Coronary artery (tissue), 2 donors: ENCODE measurements at regions not wholly inside any gene's neighbourhood (a gene's known extent, or its start where the extent isn't known, plus 50 kb on each side); places are given as distances from the start of the nearest gene placed in this dataset.

ENCODE experiments used
- DNase-seq: peaks from one replicate; pipeline ENCODE4 v3.0.0-alpha.2; 2017; ENCODE audit warnings: low spot score
- H3K27ac ChIP-seq, 2 donors: fragments of 200-600 bp; sonication (generic); one replicate each; pipeline ENCODE4 v1.5.1; 2016 to 2019
- H3K4me3 ChIP-seq: fragments of 200-600 bp; sonication (generic); 2 replicates; pipeline ENCODE4 v1.5.1; 2016; ENCODE audit warnings: mild to moderate bottlenecking, moderate library complexity
- CTCF ChIP-seq: fragments of 200-600 bp; sonication (generic); IDR thresholded peaks from one replicate; pipeline ENCODE4 v1.5.1; 2019; ENCODE audit warnings: antibody characterized with exemption

- no peak overlapping the region for H3K27ac ChIP-seq
- H3K4me3 ChIP-seq = no peak overlapping the region
- no peak for TF ChIP-seq CTCF
- DNase-seq = no peak
Observed at GRCh38 chr4:11218692-11219091, 210.0 kb downstream of the HS3ST1 start.

- Histone ChIP-seq H3K27ac (no peak overlapping the region), H3K4me3 (no peak overlapping the region)
- no peak for TF ChIP-seq CTCF
- no peak for DNase-seq
Observed at GRCh38 chr4:11216520-11216919, 212.2 kb downstream of the HS3ST1 start.

GRCh38 chr4:11214281-11214680, 214.4 kb downstream of the HS3ST1 start:
- Histone ChIP-seq H3K27ac (no peak overlapping the region), H3K4me3 (no peak overlapping the region)
- no peak for TF ChIP-seq CTCF
- no peak for DNase-seq

GRCh38 chr4:11209826-11210225, 218.9 kb downstream of the HS3ST1 start:
- Histone ChIP-seq H3K27ac (no peak overlapping the region), H3K4me3 (no peak overlapping the region)
- TF ChIP-seq CTCF = no peak
- no peak for DNase-seq

GRCh38 chr4:11201256-11201655, 227.4 kb downstream of the HS3ST1 start:
- no peak for DNase-seq
- Histone ChIP-seq H3K27ac (no peak overlapping the region), H3K4me3 (no peak overlapping the region)
- TF ChIP-seq CTCF = no peak

- no peak for TF ChIP-seq CTCF
- Histone ChIP-seq H3K27ac (no peak overlapping the region), H3K4me3 (no peak overlapping the region)
- DNase-seq = no peak
Observed at GRCh38 chr4:11198516-11199305, 230.0 kb downstream of the HS3ST1 start.

GRCh38 chr4:11197631-11198341, 230.9 kb downstream of the HS3ST1 start:
- Histone ChIP-seq H3K4me3 (no peak overlapping the region), H3K27ac (no peak overlapping the region)
- DNase-seq = no peak
- no peak for TF ChIP-seq CTCF
